Mesenchymal stem cell (in vitro differentiated cells and primary cell): ENCODE measurements at regions not wholly inside any gene's neighbourhood (a gene's known extent, or its start where the extent isn't known, plus 50 kb on each side); places are given as distances from the start of the nearest gene placed in this dataset.

Experiments
- DNase-seq: peaks from one replicate; pipeline ENCODE4 v3.0.0-alpha.2; 2013
- H2AFZ ChIP-seq: one replicate; pipeline ENCODE4 v1.6.1; 2013; ENCODE audit warnings: low read depth, mild to moderate bottlenecking, control low read depth, inconsistent platforms, low read length, moderate library complexity
- H2AK5ac ChIP-seq: 2 replicates; pipeline ENCODE4 v1.6.1; 2013; ENCODE audit warnings: low read length, moderate library complexity, mild to moderate bottlenecking, inconsistent platforms; ENCODE audit not compliant: severe bottlenecking
- H2BK120ac ChIP-seq: one replicate; pipeline ENCODE4 v1.6.1; 2013; ENCODE audit warnings: low read depth, mild to moderate bottlenecking, inconsistent platforms, low read length, moderate library complexity
- H2BK12ac ChIP-seq, 2 experiments: one replicate each; pipeline ENCODE4 v1.6.1; 2013; ENCODE audit warnings: inconsistent platforms in 2 of 2, low read length in 2 of 2, mild to moderate bottlenecking in 2 of 2, moderate library complexity in 2 of 2, control low read depth in 1 of 2
- H2BK15ac ChIP-seq: one replicate; pipeline ENCODE4 v1.6.1; 2013; ENCODE audit warnings: mild to moderate bottlenecking, low read depth, inconsistent platforms; ENCODE audit not compliant: poor library complexity, severe bottlenecking
- H2BK5ac ChIP-seq: 2 replicates; pipeline ENCODE4 v1.6.1; 2013; ENCODE audit warnings: low read depth, mild to moderate bottlenecking, low read length, control low read depth, inconsistent platforms; ENCODE audit not compliant: poor library complexity, severe bottlenecking
- H3K14ac ChIP-seq, 2 experiments: one replicate each; pipeline ENCODE4 v1.6.1; 2013; ENCODE audit warnings: inconsistent platforms in 2 of 2, low read length in 2 of 2, control low read depth in 1 of 2, mild to moderate bottlenecking in 1 of 2, moderate library complexity in 1 of 2
- H3K18ac ChIP-seq, 2 experiments: one replicate each; pipeline ENCODE4 v1.6.1; 2013; ENCODE audit warnings: inconsistent platforms in 2 of 2, low read length in 2 of 2, control low read depth in 1 of 2, low read depth in 1 of 2, mild to moderate bottlenecking in 1 of 2
- H3K23ac ChIP-seq, 2 experiments: one replicate each; pipeline ENCODE4 v1.6.1; 2013; ENCODE audit warnings: inconsistent platforms in 2 of 2, low read length in 2 of 2, mild to moderate bottlenecking in 2 of 2, moderate library complexity in 2 of 2, control low read depth in 1 of 2
- H3K27ac ChIP-seq: 2 replicates; pipeline ENCODE4 v1.5.1; 2013; ENCODE audit warnings: mild to moderate bottlenecking, moderate library complexity, low read length, control low read depth, inconsistent platforms; ENCODE audit not compliant: poor library complexity, severe bottlenecking
- H3K27me3 ChIP-seq, 2 experiments: 2 replicates each; pipeline versions ENCODE4 v1.6.1 to v1.7.0; 2013; ENCODE audit warnings: low read length in 2 of 2, mild to moderate bottlenecking in 2 of 2, moderate library complexity in 2 of 2, control low read depth in 1 of 2, inconsistent platforms in 1 of 2; ENCODE audit not compliant: control insufficient read depth in 1 of 2, insufficient read depth in 1 of 2
- H3K36me3 ChIP-seq, 2 experiments: 2 replicates each; pipeline versions ENCODE4 v1.6.1 to v1.7.0; 2013; ENCODE audit warnings: low read length in 2 of 2, control low read depth in 1 of 2, inconsistent platforms in 1 of 2, low read depth in 1 of 2, mild to moderate bottlenecking in 1 of 2; ENCODE audit not compliant: insufficient read depth in 2 of 2, control insufficient read depth in 1 of 2
- H3K4ac ChIP-seq, 2 experiments: one replicate each; pipeline ENCODE4 v1.6.1; 2013; ENCODE audit warnings: inconsistent platforms in 2 of 2, low read length in 2 of 2, mild to moderate bottlenecking in 2 of 2, moderate library complexity in 2 of 2, control low read depth in 1 of 2, low read depth in 1 of 2
- H3K4me1 ChIP-seq: 2 replicates; pipeline ENCODE4 v1.6.1; 2013; ENCODE audit warnings: low read depth, low read length, control low read depth; ENCODE audit not compliant: control insufficient read depth, insufficient read depth
- H3K4me2 ChIP-seq: 2 replicates; pipeline ENCODE4 v1.6.1; 2013; ENCODE audit warnings: low read length, mild to moderate bottlenecking, inconsistent platforms; ENCODE audit not compliant: poor library complexity, severe bottlenecking
- H3K4me3 ChIP-seq, 2 experiments: 2 replicates each; pipeline versions ENCODE4 v1.5.1 to v1.7.0; 2013; ENCODE audit warnings: low read length in 2 of 2, mild to moderate bottlenecking in 2 of 2, control low read depth in 1 of 2, low read depth in 1 of 2; ENCODE audit not compliant: insufficient read depth in 1 of 2
- H3K79me1 ChIP-seq: replicated peaks from 2 replicates; pipeline ENCODE4 v1.6.1; 2013; ENCODE audit warnings: mild to moderate bottlenecking, control low read depth, low read length, inconsistent platforms; ENCODE audit not compliant: poor library complexity, severe bottlenecking
- H3K9ac ChIP-seq: 2 replicates; pipeline ENCODE4 v1.7.0; 2013; ENCODE audit warnings: mild to moderate bottlenecking, low read length, moderate library complexity
- H3K9me3 ChIP-seq: 2 replicates; pipeline ENCODE4 v1.7.0; 2013; ENCODE audit warnings: mild to moderate bottlenecking, low read length; ENCODE audit not compliant: control insufficient read depth
- H4K8ac ChIP-seq: one replicate; pipeline ENCODE4 v1.6.1; 2013; ENCODE audit warnings: inconsistent platforms, mild to moderate bottlenecking, low read length, moderate library complexity
- H4K91ac ChIP-seq: one replicate; pipeline ENCODE4 v1.6.1; 2013; ENCODE audit warnings: mild to moderate bottlenecking, low read length, inconsistent platforms
- WGBS: methylation state at CpG from one replicate; pipeline ENCODE4 v1.1.7; 2013; ENCODE audit warnings: mixed read lengths; 5-methylcytosine and 5-hydroxymethylcytosine counted together

DNA sequence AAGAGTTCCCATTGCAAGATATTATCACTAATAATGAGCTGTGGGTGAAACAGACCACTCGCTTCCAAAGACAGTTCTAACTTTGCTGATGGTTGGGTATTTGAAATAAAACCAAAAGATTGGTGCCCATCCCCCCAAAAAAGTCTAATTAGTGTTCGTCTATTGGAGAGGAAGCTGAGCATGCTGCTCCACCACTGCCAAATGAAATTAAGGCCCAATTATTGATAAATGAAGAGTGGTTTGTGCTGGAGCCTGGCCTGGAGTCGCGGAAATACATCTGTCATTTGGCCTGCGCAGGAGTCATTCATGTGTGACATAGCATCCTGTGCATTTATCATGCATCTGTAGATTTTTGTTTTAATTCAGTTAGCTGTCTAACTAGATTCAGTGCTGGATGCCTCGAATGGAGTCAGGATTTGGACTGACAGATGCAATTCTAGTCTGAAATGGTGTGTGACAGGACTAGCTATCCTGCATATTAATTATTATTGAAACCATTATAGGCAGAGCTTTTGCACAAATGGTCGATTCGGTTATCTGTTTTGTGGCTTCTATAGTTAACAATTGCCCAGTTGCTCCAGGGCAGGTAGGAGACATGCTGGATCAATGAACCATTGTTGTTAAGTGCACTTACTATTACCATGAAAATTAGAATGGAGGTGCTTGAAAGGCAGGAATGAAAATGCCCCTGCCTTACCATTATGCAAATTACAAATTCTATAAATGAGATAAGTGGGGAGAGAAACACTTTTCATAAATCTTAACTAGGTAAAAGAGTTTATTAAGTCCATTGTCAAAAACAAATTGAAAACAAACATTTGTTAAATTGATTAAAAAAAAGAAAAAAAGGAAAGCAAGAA lies 450.4 kb upstream of the TCF4 start:
- H3K23ac ChIP-seq = no peak overlapping the region
- H3K4ac ChIP-seq = no peak overlapping the region
- H3K36me3 ChIP-seq = no peaks in the 10 kb centered on the region
- 86% methylated on average over 8 of the region's 8 CpGs for WGBS
- no peak overlapping the region for H4K8ac ChIP-seq
- no peak for DNase-seq
- H3K27me3 ChIP-seq = no peaks in the 10 kb centered on the region
- no peak overlapping the region for H2AK5ac ChIP-seq
- H2BK5ac ChIP-seq = no peak overlapping the region
- no peak overlapping the region for H3K18ac ChIP-seq
- no peak overlapping the region for H3K27ac ChIP-seq
- H3K9me3 ChIP-seq = no peaks in the 10 kb centered on the region
- H3K79me1 ChIP-seq = no peaks in the 10 kb centered on the region
- H2BK12ac ChIP-seq = no peak overlapping the region
- H3K4me1 ChIP-seq = no peaks in the 10 kb centered on the region
- H2AFZ ChIP-seq = no peak overlapping the region
- no peak overlapping the region for H2BK15ac ChIP-seq
- H3K14ac ChIP-seq = no peak overlapping the region
- no peak overlapping the region for H3K4me3 ChIP-seq
- no peak overlapping the region for H3K4me2 ChIP-seq
- no peak overlapping the region for H4K91ac ChIP-seq
- H2BK120ac ChIP-seq = no peak overlapping the region
- H3K9ac ChIP-seq = no peak overlapping the region

DNA sequence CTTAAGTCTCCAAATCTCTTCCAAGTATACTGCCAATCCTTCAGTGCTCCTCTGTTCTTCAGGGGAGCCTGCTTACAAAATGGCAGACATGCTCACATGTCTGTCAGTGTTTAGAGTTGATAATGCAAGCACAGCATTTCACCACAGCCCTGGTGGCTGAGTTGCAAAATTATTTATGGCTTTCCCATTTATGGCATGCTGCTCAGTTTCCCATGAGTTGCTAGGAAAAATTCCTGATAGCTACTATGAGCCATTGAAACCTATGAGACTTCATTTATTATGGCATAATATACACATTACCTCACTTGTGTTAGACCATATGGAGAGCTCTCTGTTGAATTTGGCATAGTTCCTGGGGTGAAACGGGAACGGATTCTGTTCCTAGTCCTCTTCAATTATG lies 448.7 kb upstream of the TCF4 start:
- no peak overlapping the region for H2BK120ac ChIP-seq
- H4K91ac ChIP-seq = no peak overlapping the region
- no peak overlapping the region for H2BK12ac ChIP-seq
- H3K4ac ChIP-seq = no peak overlapping the region
- WGBS = 96% methylated on average over 2 of the region's 2 CpGs
- H2AFZ ChIP-seq = no peak overlapping the region
- no peak overlapping the region for H3K4me2 ChIP-seq
- DNase-seq = peak; percentile 9
- H3K4me1 ChIP-seq = no peaks in the 10 kb centered on the region
- no peak overlapping the region for H3K18ac ChIP-seq
- H3K27ac ChIP-seq = no peak overlapping the region
- H3K4me3 ChIP-seq = no peak overlapping the region
- no peaks in the 10 kb centered on the region for H3K36me3 ChIP-seq
- H3K27me3 ChIP-seq = no peaks in the 10 kb centered on the region
- H2BK15ac ChIP-seq = no peak overlapping the region
- no peak overlapping the region for H3K14ac ChIP-seq
- no peak overlapping the region for H4K8ac ChIP-seq
- no peak overlapping the region for H3K9ac ChIP-seq
- no peaks in the 10 kb centered on the region for H3K9me3 ChIP-seq
- no peaks in the 10 kb centered on the region for H3K79me1 ChIP-seq
- H3K23ac ChIP-seq = no peak overlapping the region
- H2AK5ac ChIP-seq = no peak overlapping the region
- no peak overlapping the region for H2BK5ac ChIP-seq

DNA sequence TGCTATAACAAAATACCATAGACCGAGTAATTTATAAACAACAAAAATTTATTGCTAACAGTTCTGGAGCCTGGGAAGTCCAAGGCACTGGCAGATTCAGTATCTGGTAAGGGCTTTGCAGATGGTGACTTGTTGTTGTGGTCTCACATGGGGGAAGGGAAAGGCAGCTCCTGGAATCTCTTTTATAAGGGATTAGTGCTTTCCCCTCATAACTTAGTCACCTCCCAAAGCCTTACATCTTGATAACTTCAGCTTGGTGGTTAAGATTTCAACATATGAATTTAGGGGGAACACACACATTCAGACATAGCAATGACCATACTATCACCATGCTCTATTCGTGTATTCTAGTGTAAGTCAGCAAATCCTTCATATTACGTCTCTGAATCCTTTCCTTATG lies 447.6 kb upstream of the TCF4 start:
- Histone ChIP-seq H3K27me3 (no peaks in the 10 kb centered on the region), H2AFZ (no peak overlapping the region), H2BK5ac (no peak overlapping the region), H3K18ac (no peak overlapping the region), H4K91ac (no peak overlapping the region), H3K36me3 (no peaks in the 10 kb centered on the region), H3K4me2 (no peak overlapping the region), H3K4me3 (no peak overlapping the region), H2BK120ac (no peak overlapping the region), H3K9ac (no peak overlapping the region), H3K4me1 (no peaks in the 10 kb centered on the region), H2BK12ac (no peak overlapping the region), H3K4ac (no peak overlapping the region), H4K8ac (no peak overlapping the region), H2AK5ac (no peak overlapping the region), H3K23ac (no peak overlapping the region), H3K9me3 (no peaks in the 10 kb centered on the region), H3K27ac (no peak overlapping the region), H3K14ac (no peak overlapping the region), H2BK15ac (no peak overlapping the region), H3K79me1 (no peaks in the 10 kb centered on the region)
- DNase-seq = no peak
- whole genome bisulfite sequencing = 96% methylated on average over 2 of the region's 3 CpGs

DNA sequence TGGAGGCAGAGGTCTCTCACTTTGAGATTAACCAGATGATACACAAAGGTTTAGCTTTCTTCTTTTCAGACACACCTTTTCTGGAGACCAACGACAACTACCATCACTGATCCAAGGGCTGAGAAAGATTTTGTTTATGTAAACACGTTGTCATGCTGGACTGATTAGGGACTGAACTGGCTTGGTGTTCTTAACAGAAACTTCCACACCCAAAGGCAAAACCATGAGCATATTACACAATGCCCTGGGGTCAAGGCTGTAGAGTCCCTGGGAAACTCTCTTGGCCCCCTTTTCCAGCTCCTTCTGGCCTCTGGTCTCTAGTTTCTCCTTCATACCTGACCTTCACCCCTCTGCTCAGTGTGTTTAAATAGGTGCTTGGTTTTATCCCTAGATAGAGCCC lies 447.0 kb upstream of the TCF4 start:
- H3K23ac ChIP-seq = no peak overlapping the region
- H3K9ac ChIP-seq = no peak overlapping the region
- H3K4me1 ChIP-seq = no peaks in the 10 kb centered on the region
- H2BK15ac ChIP-seq = no peak overlapping the region
- no peak overlapping the region for H3K4me2 ChIP-seq
- no peak overlapping the region for H3K4ac ChIP-seq
- H3K4me3 ChIP-seq = no peak overlapping the region
- no peaks in the 10 kb centered on the region for H3K79me1 ChIP-seq
- no peaks in the 10 kb centered on the region for H3K27me3 ChIP-seq
- no peak overlapping the region for H4K91ac ChIP-seq
- H3K27ac ChIP-seq = no peak overlapping the region
- H3K18ac ChIP-seq = no peak overlapping the region
- peak; percentile 16 for DNase-seq
- WGBS = 58% methylated on average over 2 of the region's 2 CpGs
- H3K9me3 ChIP-seq = no peaks in the 10 kb centered on the region
- no peak overlapping the region for H2BK5ac ChIP-seq
- H2AK5ac ChIP-seq = no peak overlapping the region
- no peak overlapping the region for H2AFZ ChIP-seq
- no peak overlapping the region for H3K14ac ChIP-seq
- H2BK120ac ChIP-seq = no peak overlapping the region
- H2BK12ac ChIP-seq = no peak overlapping the region
- no peaks in the 10 kb centered on the region for H3K36me3 ChIP-seq
- H4K8ac ChIP-seq = no peak overlapping the region
